Pancreas (tissue), 10 donors: ENCODE measurements at regions not wholly inside any gene's neighbourhood (a gene's known extent, or its start where the extent isn't known, plus 50 kb on each side); places are given as distances from the start of the nearest gene placed in this dataset.

Source experiments
- ATAC-seq, 4 donors: fragments of 200-7000 bp; cut with Tn5 transposase; one replicate each; pipeline versions ENCODE4 v1.8.0 to v1.9.1; 2020; ENCODE audit warnings: mild to moderate bottlenecking in 4 of 4, moderate library complexity in 4 of 4
- DNase-seq, 6 donors: peaks; one replicate each; pipeline ENCODE4 v3.0.0-alpha.2; 2020
- FAIRE-seq: peaks from 2 replicates; lab custom pipeline; 2012; peaks lifted over from hg19 to GRCh38; lab: Jason Lieb, UNC
- H3K27ac ChIP-seq, 4 donors: fragments of 200-600 bp; sonication (generic); 1 replicate in 3 of 4; 2 replicates in 1 of 4; pipeline versions ENCODE4 v1.5.0 to v1.8.0; 2020
- H3K27me3 ChIP-seq, 4 donors: fragments of 200-600 bp; one replicate each; pipeline ENCODE4 v1.8.0; 2021
- H3K36me3 ChIP-seq, 3 donors: fragments of 200-600 bp; sonication (generic) in 1 of 3; one replicate each; pipeline versions ENCODE4 v1.5.0 to v1.8.0; 2020 to 2021
- H3K4me1 ChIP-seq, 3 donors: fragments of 200-600 bp; one replicate each; pipeline ENCODE4 v1.8.0; 2021
- H3K4me3 ChIP-seq, 4 donors: fragments of 200-600 bp; sonication (generic) in 2 of 4; one replicate each; pipeline versions ENCODE4 v1.5.0 to v1.8.0; 2020 to 2021
- H3K9me3 ChIP-seq, 4 donors: fragments of 200-600 bp; one replicate each; pipeline ENCODE4 v1.8.0; 2021
- CTCF ChIP-seq, 4 donors: fragments of 200-600 bp; sonication (generic) in 3 of 4; IDR thresholded peaks; one replicate each; pipeline versions ENCODE4 v1.5.0 to v1.8.0; 2021; ENCODE audit warnings: antibody characterized with exemption in 4 of 4
- WGBS, 2 donors: extraction: QIAGEN DNeasy Blood & Tissue Kit; methylation state at CpG; one replicate each; pipeline ENCODE4 v1.1.7; 2013; 5-methylcytosine and 5-hydroxymethylcytosine counted together
- intact Hi-C, 3 donors: fragments of 100-400 bp; cut with DNase I; formaldehyde crosslinking; loops; one replicate each; pipeline versions ENCODE4 v1.11.1 to v1.14.2; 2022
- donor health status: healthy with polysubstance abuse.
- donor health status: DM: no; HTN: no; CAD: no; lungs with moderate emphysema.
- donor health status: DM: no; HTN: no; CAD: no.
- donor health status: control.
- donor health status: control.
- donor health status: Bipolar disorder and iron deficiency.
- donor health status: DM: yes; HTN: yes; CAD: no.
- donor health status: DM: no; HTN: no; CAD: no.
- donor health status: DM: no; HTN: no; CAD: no.
- donor health status: DM: yes; HTN: yes; CAD: no.

- ATAC-seq, result no peak
- Histone ChIP-seq H3K9me3 (no peaks in the 10 kb centered on the region), H3K27ac (no peak overlapping the region), H3K4me3 (no peak overlapping the region), H3K4me1 (no peaks in the 10 kb centered on the region), H3K27me3 (no peaks in the 10 kb centered on the region), H3K36me3 (no peaks in the 10 kb centered on the region)
- TF ChIP-seq CTCF (IDR thresholded peaks at IDR 0.05), result no peak
- intact Hi-C loops, result no loop called here
- FAIRE-seq, result no peak
- WGBS, 2 donors, result 67 to 82% methylated on average over 15 to 16 of the region's 16 CpGs
- DNase-seq, result no peak
These were observed 324.3 kb downstream of the TEX29 start for GRCh38 chr13:111644750-111645149.

GRCh38 chr13:111645198-111645597, 324.8 kb downstream of the TEX29 start:
- H3K4me1 ChIP-seq, result no peaks in the 10 kb centered on the region
- no peaks in the 10 kb centered on the region for H3K27me3 ChIP-seq
- WGBS, 2 donors, result 77 to 96% methylated on average over 12 of the region's 12 CpGs
- TF ChIP-seq CTCF (IDR thresholded peaks at IDR 0.05), result no peak
- no peaks in the 10 kb centered on the region for H3K36me3 ChIP-seq
- H3K9me3 ChIP-seq, result no peaks in the 10 kb centered on the region
- ATAC-seq (no peak), DNase-seq (no peak), FAIRE-seq (no peak)
- no peak overlapping the region for H3K27ac ChIP-seq
- H3K4me3 ChIP-seq, result no peak overlapping the region
- intact Hi-C loops, result no loop called here

GRCh38 chr13:111645598-111646455, 325.4 kb downstream of the TEX29 start:
- no peak for ATAC-seq
- intact Hi-C loops, result no loop called here
- H3K36me3 ChIP-seq, result no peaks in the 10 kb centered on the region
- no peaks in the 10 kb centered on the region for H3K9me3 ChIP-seq
- no peak for DNase-seq
- 69 to 84% methylated on average over 26 to 27 of the region's 27 CpGs for WGBS, 2 donors
- no peak for FAIRE-seq
- no peak overlapping the region for H3K4me3 ChIP-seq
- H3K27ac ChIP-seq, result no peak overlapping the region
- H3K4me1 ChIP-seq, result no peaks in the 10 kb centered on the region
- TF ChIP-seq CTCF (IDR thresholded peaks at IDR 0.05), result no peak
- peaks cover 0 to 4% (median 0%) of the 10 kb centered on the region in 4 donors for H3K27me3 ChIP-seq

GRCh38 chr13:111646456-111646855, 326.0 kb downstream of the TEX29 start:
- Histone ChIP-seq H3K4me1 (no peaks in the 10 kb centered on the region), H3K36me3 (no peaks in the 10 kb centered on the region), H3K4me3 (no peak overlapping the region), H3K9me3 (no peaks in the 10 kb centered on the region), H3K27me3 (peaks cover 0 to 9% (median 0%) of the 10 kb centered on the region in 4 donors), H3K27ac (no peak overlapping the region)
- intact Hi-C loops, result no loop called here
- no peak for TF ChIP-seq CTCF (IDR thresholded peaks at IDR 0.05)
- ATAC-seq (no peak), DNase-seq (no peak), FAIRE-seq (no peak)
- 71 to 84% methylated on average over 10 of the region's 10 CpGs for WGBS, 2 donors

- 69 to 85% methylated on average over 4 of the region's 4 CpGs for WGBS, 2 donors
- Histone ChIP-seq H3K4me3 (no peak overlapping the region), H3K27me3 (peaks cover 0 to 15% (median 0%) of the 10 kb centered on the region in 4 donors), H3K4me1 (no peaks in the 10 kb centered on the region), H3K9me3 (no peaks in the 10 kb centered on the region), H3K36me3 (no peaks in the 10 kb centered on the region), H3K27ac (no peak overlapping the region)
- FAIRE-seq (no peak), ATAC-seq (no peak), DNase-seq (no peak)
- intact Hi-C loops, result no loop called here
- TF ChIP-seq CTCF (IDR thresholded peaks at IDR 0.05), result no peak
These were observed 328.4 kb downstream of the TEX29 start for GRCh38 chr13:111648885-111649284.
